ENCODE measurements at regions not wholly inside any gene's neighbourhood (a gene's known extent, or its start where the extent isn't known, plus 50 kb on each side); places are given as distances from the start of the nearest gene placed in this dataset.

GRCh38 chr3:6120786-6121185, 740.1 kb upstream of the GRM7 start:
- no peak for DNase-seq

GRCh38 chr3:6124875-6125274, 736.0 kb upstream of the GRM7 start:
- no peak for DNase-seq

- no peak for DNase-seq
Measured at GRCh38 chr3:6125520-6125919, 735.4 kb upstream of the GRM7 start.

GRCh38 chr3:6132684-6133432, 728.1 kb upstream of the GRM7 start:
- DNase-seq = no peak

GRCh38 chr3:6142707-6143106, 718.2 kb upstream of the GRM7 start:
- DNase-seq = no peak

GRCh38 chr3:6147883-6148282, 713.0 kb upstream of the GRM7 start:
- DNase-seq = no peak

GRCh38 chr3:6155650-6156338, 705.1 kb upstream of the GRM7 start:
- no peak for DNase-seq

- DNase-seq = no peak
Measured at GRCh38 chr3:6165951-6166350, 695.0 kb upstream of the GRM7 start.

GRCh38 chr3:6168256-6168655, 692.7 kb upstream of the GRM7 start:
- DNase-seq = no peak

GRCh38 chr3:6172871-6173642, 687.9 kb upstream of the GRM7 start:
- DNase-seq = no peak

- DNase-seq = no peak
Measured at GRCh38 chr3:6177417-6177816, 683.5 kb upstream of the GRM7 start.

- no peak for DNase-seq
Measured at GRCh38 chr3:6179761-6180160, 681.2 kb upstream of the GRM7 start.

- DNase-seq = no peak
Measured at GRCh38 chr3:6180171-6180570, 680.7 kb upstream of the GRM7 start.

GRCh38 chr3:6182476-6182875, 678.4 kb upstream of the GRM7 start:
- DNase-seq = no peak

- no peak for DNase-seq
Measured at GRCh38 chr3:6182909-6183308, 678.0 kb upstream of the GRM7 start.

- DNase-seq = no peak
Measured at GRCh38 chr3:6189384-6189783, 671.5 kb upstream of the GRM7 start.

GRCh38 chr3:6204891-6205290, 656.0 kb upstream of the GRM7 start:
- no peak for DNase-seq

- no peak for DNase-seq
Measured at GRCh38 chr3:6216135-6217026, 644.5 kb upstream of the GRM7 start.

GRCh38 chr3:6220447-6220846, 640.5 kb upstream of the GRM7 start:
- no peak for DNase-seq

GRCh38 chr3:6222069-6222468, 638.8 kb upstream of the GRM7 start:
- DNase-seq = no peak

- no peak for DNase-seq
Measured at GRCh38 chr3:6223572-6223971, 637.3 kb upstream of the GRM7 start.

- DNase-seq = no peak
Measured at GRCh38 chr3:6228958-6229683, 631.8 kb upstream of the GRM7 start.

Measured in GOT3 (cell line).